HG03565 (cell line): ENCODE measurements at regions not wholly inside any gene's neighbourhood (a gene's known extent, or its start where the extent isn't known, plus 50 kb on each side); places are given as distances from the start of the nearest gene placed in this dataset.
"Not testable (repeated sequence)": the region's sequence is repeated elsewhere in the genome, so short reads cannot be mapped to it uniquely, and the experiment has no call there.

Experiments
- ATAC-seq: cut with Tn5 transposase; IDR thresholded peaks from one replicate; pipeline ENCODE4 v1.9.1; 2021; ENCODE audit warnings: mild to moderate bottlenecking, moderate library complexity; ENCODE audit not compliant: unreplicated experiment

GRCh38 chr3:69688400-69688799, 50.9 kb upstream of the MITF start:
- no peak for ATAC-seq

DNA sequence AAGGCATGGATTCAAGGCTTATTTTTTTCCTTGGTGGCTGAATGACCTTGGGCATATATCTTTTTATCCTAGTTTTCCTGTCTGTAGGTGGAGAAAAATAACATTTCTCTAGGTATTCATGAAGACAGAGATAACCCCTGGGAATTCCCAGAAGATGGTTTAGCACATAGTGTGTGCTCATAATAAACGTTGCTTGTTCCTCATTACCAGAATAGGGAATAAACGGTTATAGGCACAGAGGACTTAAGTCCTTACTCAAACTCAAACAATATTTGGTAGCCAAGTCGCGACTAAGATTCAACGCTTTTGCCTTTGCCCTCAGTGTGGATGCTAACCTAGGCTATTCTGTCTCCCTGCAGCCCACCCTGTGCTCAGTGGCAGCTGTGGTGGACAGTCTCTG, 51.6 kb upstream of the MITF start:
- ATAC-seq: no peak

DNA sequence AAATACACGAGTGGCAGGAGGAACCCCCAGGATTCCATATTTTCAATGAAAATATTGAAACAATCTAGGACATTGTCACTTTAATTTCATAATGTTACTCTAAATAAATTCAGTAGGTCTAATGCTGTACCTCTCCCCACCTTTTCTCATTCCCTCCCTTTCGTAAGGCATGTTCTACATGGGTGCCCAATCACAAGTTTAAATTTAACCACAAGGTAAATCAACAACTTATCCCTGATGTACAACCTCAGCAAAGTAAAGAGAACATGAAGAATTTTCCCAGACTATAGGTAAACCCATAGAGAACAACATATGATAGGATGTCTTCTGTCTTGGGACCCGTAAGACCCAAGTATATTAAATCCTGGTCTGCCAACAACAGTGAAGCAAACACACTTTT, 53.2 kb upstream of the MITF start:
- no peak for ATAC-seq

- ATAC-seq: no peak
These were observed 54.8 kb upstream of the MITF start for GRCh38 chr3:69684309-69684961.

- no peak for ATAC-seq
These were observed 56.0 kb upstream of the MITF start for GRCh38 chr3:69683082-69683806.

DNA sequence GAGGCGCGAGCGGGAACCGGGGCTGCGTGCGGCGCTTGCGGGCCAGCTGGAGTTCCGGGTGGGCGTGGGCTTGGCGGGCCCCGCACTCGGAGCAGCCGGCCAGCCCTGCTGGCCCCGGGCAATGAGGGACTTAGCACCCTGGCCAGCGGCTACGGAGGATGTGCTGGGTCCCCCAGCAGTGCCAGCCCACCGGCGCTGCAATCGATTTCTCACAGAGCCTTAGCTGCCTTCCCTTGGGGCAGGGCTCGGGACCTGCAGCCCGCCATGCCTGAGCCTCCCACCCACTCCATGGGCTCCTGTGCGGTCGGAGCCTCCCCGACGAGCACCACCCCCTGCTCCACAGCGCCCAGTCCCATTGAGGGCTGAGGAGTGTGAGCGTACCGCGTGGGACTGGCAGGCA, 61.8 kb upstream of the MITF start:
- not testable (repeated sequence) for ATAC-seq

DNA sequence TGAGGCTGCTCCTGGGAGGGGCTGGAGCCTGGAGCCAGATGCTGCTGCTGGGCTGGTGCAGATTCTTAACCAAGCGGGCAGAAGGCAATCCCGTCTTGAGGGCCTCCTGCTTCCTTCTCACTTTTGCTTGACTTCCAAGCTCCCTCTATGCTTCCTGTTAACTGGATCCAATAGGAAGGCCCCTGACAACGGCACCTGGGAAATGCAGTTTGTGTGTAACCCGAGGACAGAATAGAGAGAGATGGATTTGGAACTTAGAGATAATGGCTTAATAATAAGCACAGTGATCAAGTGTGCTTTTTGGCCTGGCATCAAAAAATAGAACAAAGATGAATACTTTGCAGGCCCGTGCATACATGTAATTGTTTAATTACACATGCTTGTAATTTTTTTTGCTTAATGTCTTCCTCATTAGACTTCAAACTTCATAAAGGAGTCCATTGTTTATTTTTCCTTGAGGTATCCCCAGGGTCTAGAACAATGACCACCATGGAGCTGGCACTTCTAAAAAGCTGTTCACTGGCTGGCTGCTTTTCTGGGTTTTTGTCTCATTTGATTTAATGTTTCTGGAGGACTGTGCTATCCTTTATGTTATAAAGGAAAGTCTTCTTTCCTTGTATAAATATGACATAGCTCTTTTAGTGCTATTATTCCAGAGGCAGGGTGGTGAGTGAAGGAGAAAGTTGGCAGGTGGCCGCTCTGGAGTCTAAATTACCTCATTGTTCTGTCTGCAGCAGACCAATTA, 63.3 kb upstream of the MITF start:
- ATAC-seq: no peak

- no peak for ATAC-seq
These were observed 64.5 kb upstream of the MITF start for GRCh38 chr3:69674752-69675151.

- ATAC-seq: no peak
These were observed 67.9 kb upstream of the MITF start for GRCh38 chr3:69671082-69671952.

DNA sequence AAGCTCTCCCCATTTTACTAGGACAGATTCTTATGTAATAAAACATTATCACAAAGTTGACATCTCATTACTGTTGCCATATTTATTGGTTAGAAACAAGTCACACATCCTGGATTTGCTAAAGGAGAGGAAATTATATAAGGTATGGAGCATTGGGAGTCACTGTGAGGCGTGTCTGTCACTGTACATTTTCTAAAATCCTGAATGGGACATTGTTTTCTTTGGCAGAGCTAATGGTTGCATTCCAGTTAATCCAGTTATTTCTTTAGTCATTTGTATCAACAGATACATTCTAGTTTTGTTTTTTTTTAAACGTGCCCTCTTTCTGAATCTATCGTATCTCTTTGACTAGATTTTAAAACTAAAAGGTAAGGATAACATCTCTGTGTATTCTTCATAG, 70.2 kb upstream of the MITF start:
- ATAC-seq: no peak

DNA sequence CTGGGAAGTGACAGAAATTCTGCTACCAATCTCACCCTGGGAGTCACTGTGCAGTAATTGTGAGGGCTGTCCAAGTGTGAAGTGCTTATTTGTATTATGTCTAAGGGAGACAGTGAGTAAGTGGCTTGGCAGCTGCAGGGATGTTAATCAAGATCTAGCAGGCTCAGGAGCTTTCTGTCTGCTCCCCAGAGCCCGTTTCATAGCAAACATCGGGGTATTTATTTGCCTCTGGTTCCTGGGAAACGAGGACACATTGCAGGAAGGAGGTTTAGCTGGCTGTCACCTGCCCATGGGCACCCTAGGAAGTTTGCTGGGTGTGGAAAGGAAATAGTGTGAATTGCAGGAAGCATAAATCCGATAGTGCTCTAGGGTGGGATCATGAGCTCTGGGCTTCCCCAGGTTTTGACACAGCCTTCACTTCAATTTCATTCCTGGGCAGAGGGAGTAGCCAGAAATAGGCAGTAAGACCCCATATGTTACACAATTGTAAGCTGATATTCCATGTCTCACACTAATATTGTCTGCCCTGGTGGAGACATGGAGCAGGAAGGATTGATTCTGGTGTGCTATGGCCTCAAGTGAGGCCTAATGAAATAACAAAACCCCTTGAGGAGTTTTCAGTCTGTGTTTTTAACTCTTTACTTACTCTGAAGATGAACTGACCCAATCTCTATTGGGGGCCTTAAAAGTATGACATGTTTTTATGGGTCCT, 74.1 kb upstream of the MITF start:
- no peak for ATAC-seq

DNA sequence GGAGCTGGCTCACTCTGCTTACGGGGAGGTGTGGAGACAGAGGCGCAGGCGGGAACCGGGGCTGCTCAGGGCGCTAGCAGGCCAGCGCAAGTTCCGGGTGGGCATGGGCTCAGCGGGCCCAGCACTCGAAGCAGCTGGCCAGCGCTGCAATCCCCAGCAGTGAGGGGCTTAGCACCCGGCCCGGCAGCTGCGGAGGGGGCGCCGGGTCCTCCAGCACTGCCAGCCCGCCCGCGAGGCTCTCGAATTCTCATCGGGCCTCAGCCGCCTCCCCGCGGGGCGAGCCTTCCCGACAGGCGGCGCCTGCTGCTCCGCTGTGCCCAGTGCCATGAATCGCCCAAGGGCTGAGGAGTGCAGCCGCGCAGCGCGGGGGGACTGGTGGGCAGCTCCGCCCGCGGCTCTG, 78.6 kb upstream of the MITF start:
- no peak for ATAC-seq

DNA sequence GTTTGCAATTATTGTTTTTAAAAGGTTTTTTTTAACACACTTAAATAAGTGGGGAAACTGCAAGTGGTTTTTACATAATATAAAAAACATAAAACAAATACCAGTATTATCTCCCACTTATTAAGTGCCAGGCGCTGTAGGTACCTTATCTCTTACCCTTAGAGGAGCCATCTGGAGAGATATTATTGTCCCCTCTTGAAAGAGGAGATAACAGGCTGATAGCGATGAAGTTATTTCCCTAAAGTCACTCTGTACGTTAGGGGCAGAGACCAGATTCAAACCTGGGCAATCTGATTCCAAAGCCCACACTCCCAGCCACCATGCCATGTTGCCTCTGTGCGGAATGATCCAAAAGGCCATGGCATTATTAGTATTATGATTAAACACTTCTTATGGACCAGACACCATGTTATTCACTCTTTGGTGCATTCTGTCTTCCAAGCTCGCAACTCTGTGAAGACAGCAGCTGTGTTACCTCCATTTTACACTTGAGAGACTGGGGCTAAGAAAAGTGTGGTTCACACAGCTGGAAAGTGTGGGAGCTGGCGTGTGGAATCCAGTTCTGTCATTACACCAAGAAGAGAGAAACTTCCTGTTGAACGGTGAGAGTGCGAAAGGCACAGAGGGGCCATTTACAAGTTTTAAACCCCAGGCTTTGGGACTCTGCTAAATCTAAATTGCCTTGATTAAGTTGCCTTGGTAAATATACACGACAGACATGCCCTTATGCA, 79.9 kb upstream of the MITF start:
- ATAC-seq: no peak

DNA sequence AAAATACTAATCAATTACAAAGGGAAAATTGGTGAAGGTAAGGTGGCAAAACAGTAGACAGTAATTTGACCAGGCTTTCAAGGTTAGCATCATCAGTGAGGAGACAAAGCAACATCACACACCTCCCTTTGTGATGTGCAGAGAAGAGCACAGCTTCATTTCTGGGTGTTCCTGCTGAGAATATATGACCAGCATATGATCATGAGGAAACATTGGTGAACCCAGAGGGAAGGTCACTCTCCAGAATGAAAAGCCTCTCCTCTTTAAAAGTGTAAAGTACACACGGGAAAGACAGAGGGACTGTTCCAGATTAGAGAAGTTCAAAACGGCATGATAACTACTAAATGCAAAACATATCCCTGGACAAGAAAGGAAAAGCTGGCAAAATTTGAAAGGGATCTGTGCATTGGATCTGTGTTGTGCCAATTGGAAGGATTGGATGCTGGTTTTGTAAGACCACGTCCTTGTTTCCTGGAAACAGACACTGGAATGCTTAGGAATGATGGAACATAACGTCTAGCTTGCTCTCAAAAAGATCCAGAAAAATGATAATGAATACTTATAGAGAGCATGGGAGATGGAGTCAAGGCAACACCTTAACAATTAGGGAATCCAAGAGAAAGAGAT, 80.6 kb upstream of the MITF start:
- no peak for ATAC-seq

- ATAC-seq: not testable (repeated sequence)
These were observed 82.2 kb upstream of the MITF start for GRCh38 chr3:69657030-69657429.

GRCh38 chr3:69651765-69652164, 87.5 kb upstream of the MITF start:
- ATAC-seq: no peak

DNA sequence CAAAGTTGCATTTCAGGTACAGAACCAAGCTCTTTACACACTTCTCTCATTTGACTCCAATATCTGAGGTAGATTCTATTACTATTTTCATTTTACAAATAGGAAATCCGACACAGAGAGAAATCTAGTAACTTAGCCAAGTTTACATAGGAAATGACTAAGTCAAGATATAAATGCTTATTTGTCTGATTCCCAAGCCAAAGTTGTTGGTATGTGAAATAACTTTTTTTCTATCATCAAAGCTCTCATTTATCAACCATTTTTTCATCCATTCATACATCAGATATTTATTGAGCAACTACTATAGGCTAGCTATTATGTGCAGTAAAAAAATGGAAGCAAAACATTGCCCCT, 89.2 kb upstream of the MITF start:
- no peak for ATAC-seq

GRCh38 chr3:69649120-69650065, 89.9 kb upstream of the MITF start:
- no peak for ATAC-seq
